ENCODE measurements at regions not wholly inside any gene's neighbourhood (a gene's known extent, or its start where the extent isn't known, plus 50 kb on each side); places are given as distances from the start of the nearest gene placed in this dataset.
A peak's percentile ranks its signal among the peaks of the same experiment; 100 is the strongest.
"Not testable (repeated sequence)": the region's sequence is repeated elsewhere in the genome, so short reads cannot be mapped to it uniquely, and the experiment has no call there.

GRCh38 chr22:27106985-27107384 is 449.6 kb downstream of the MIAT start:
- TF ChIP-seq CTCF (conservative IDR thresholded peaks at IDR 0.05; ENCODE audit: low read depth, low read length) = no peak
- H3K4me3 ChIP-seq (ENCODE audit: low read length) = no peak overlapping the region
- DNase-seq (ENCODE audit: low read depth) = no peak

GRCh38 chr22:27107386-27107785 is 450.0 kb downstream of the MIAT start:
- no peak overlapping the region for H3K4me3 ChIP-seq (ENCODE audit: low read length)
- no peak for DNase-seq (ENCODE audit: low read depth)
- no peak for TF ChIP-seq CTCF (conservative IDR thresholded peaks at IDR 0.05; ENCODE audit: low read depth, low read length)

GRCh38 chr22:27107824-27108223 is 450.4 kb downstream of the MIAT start:
- no peak for TF ChIP-seq CTCF (conservative IDR thresholded peaks at IDR 0.05; ENCODE audit: low read depth, low read length)
- no peak overlapping the region for H3K4me3 ChIP-seq (ENCODE audit: low read length)
- peak; percentile 92 for DNase-seq (ENCODE audit: low read depth)

GRCh38 chr22:27108425-27109114 is 451.2 kb downstream of the MIAT start:
- DNase-seq (ENCODE audit: low read depth) = no peak
- H3K4me3 ChIP-seq (ENCODE audit: low read length) = no peak overlapping the region
- TF ChIP-seq CTCF (conservative IDR thresholded peaks at IDR 0.05; ENCODE audit: low read depth, low read length) = no peak

- not testable (repeated sequence) for H3K4me3 ChIP-seq (ENCODE audit: low read length)
Measured at GRCh38 chr22:27109406-27109805, 452.0 kb downstream of the MIAT start.

GRCh38 chr22:27110665-27111451 is 453.5 kb downstream of the MIAT start:
- H3K4me3 ChIP-seq (ENCODE audit: low read length) = no peak overlapping the region
- TF ChIP-seq CTCF (conservative IDR thresholded peaks at IDR 0.05; ENCODE audit: low read depth, low read length) = peak; percentile 14
- peak; percentile 92 for DNase-seq (ENCODE audit: low read depth)

More at GRCh38 chr22:27109406-27109805, 452.0 kb downstream of the MIAT start:
- DNase-seq (ENCODE audit: low read depth) = not testable (repeated sequence)

- no peak for TF ChIP-seq CTCF (conservative IDR thresholded peaks at IDR 0.05; ENCODE audit: low read depth, low read length)
- H3K4me3 ChIP-seq (ENCODE audit: low read length) = no peak overlapping the region
- DNase-seq (ENCODE audit: low read depth) = no peak
Measured at GRCh38 chr22:27111796-27112672, 454.6 kb downstream of the MIAT start.
